GM18520 (cell line): ENCODE measurements at regions not wholly inside any gene's neighbourhood (a gene's known extent, or its start where the extent isn't known, plus 50 kb on each side); places are given as distances from the start of the nearest gene placed in this dataset.
A peak's percentile ranks its signal among the peaks of the same experiment; 100 is the strongest.

Source experiments
- ATAC-seq: cut with Tn5 transposase; IDR thresholded peaks from one replicate; pipeline ENCODE4 v1.9.1; 2021; ENCODE audit not compliant: unreplicated experiment

GRCh38 chr15:38046257-38047051 lies 112.0 kb downstream of the TMCO5A start:
- no peak for ATAC-seq

DNA sequence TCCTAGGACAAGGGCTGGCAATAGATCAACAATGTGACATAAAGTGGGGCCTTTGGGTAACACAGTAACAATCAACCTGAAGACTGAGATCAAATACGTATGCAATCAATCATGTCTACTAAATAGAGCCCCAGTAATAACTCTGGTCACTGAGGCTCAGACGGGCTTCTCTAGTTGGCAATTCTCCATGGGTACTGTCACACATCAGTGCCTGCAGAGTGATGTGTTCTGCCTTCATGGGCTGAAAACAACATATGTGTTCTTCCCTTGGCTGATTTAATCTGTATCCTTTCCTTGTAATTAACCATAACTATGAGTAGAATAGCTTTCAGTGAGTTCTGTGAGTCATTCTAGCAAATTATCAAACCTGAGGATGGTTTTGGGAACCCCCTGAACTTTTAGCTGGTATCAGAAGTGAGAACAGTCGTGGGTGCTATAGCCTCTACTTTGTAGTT lies 113.6 kb downstream of the TMCO5A start:
- peak; percentile 88 for ATAC-seq

GRCh38 chr15:38049891-38050290 lies 115.5 kb downstream of the TMCO5A start:
- ATAC-seq = no peak

GRCh38 chr15:38050529-38051448 lies 116.3 kb downstream of the TMCO5A start:
- ATAC-seq = no peak

- ATAC-seq = no peak
Measured at GRCh38 chr15:38053205-38053604, 118.8 kb downstream of the TMCO5A start.

DNA sequence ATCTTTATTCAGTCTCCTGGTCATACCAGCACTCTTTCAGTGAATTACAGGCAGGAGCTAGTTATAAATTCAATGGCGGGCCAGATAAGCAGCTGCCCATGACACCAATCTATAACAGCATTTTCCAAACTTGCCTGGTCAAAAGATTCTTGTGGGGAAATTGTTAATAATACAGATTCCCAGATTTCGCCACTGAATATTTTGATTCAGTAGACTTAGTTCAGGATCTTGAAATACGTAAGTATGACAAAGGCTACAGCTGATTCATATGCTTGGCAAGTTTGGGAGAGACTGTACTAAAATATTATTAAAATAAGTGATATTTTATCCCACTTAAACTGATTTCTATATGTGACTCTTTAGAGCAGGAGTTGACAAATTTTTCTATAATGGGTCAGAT lies 119.3 kb downstream of the TMCO5A start:
- no peak for ATAC-seq

DNA sequence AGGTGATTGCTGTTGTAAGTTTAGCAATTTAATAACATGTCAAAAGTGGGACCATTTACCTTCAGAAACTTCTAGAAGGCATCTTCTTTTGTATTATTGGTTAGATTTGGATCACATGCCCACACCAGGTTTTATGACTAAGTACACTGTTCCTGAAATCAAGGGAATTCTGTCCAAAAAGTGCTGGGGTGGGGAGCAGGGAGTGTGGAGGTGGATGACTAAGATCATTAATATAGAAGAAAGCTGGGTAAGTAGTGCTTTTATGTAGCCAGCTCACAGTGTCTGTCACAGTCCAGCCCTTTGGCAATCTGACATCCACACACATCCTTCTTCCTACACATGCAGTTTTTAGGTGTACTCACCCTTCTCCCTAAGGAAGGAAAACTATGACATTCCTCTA lies 120.0 kb downstream of the TMCO5A start:
- ATAC-seq = no peak

DNA sequence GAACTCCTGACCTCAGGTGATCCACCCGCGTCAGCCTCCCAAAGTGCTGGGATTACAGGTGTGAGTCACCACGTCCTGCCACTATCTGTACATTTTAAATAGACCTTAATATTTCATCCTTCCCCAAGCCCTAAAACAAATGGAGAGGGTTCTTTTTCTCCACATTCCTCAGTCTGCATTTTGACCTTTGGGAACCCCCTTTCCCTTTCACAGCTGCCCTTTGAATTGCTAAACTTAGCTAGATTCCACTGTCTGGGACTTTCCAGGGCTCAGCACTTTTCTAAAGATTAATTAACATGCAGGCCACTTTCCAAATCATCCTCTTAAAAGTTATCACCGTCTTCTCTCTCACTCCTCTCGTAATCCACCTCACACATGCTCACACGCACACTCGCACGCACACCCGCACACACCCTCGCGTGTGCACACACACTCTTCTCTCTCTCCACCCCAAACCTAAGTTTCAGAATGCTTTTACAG lies 124.2 kb downstream of the TMCO5A start:
- no peak for ATAC-seq

DNA sequence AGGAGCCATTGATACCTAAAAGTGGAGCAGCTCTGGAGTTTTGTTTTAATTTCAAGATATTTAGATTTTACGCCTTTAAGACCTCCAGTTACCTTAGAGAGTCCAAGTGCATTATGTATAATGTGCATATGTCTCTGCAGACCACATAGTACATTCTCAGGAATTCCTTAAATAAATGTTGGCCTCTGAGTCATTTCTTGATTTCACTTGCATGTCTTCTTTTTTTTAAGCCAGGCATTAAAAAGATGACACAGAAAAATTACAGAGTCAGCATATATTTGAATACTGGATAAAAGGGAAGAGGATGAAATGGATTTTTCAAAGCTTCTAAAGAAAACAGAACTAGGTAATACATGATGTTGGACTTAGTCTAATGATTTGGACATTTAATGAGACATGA lies 125.2 kb downstream of the TMCO5A start:
- no peak for ATAC-seq

- ATAC-seq = no peak
Measured at GRCh38 chr15:38061856-38062649, 127.6 kb downstream of the TMCO5A start.

DNA sequence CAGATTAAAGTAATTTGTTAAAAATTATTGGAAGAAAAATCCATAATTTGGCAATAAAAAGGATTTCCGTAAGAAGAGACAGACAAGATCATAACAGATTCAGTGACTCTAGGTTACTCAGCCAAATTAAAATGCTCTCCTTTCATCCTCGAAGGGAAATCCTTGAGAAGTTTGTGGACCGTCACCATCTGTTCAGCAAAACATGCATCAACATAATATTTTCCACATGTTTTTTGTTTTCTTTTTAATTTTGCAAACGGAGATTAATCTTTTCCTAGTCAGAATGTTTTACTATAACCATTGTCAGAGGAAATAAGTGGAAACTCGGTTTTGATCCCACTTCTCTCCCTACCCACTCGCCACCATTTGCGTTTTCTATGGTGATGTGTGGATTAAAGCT lies 128.3 kb downstream of the TMCO5A start:
- ATAC-seq = no peak

DNA sequence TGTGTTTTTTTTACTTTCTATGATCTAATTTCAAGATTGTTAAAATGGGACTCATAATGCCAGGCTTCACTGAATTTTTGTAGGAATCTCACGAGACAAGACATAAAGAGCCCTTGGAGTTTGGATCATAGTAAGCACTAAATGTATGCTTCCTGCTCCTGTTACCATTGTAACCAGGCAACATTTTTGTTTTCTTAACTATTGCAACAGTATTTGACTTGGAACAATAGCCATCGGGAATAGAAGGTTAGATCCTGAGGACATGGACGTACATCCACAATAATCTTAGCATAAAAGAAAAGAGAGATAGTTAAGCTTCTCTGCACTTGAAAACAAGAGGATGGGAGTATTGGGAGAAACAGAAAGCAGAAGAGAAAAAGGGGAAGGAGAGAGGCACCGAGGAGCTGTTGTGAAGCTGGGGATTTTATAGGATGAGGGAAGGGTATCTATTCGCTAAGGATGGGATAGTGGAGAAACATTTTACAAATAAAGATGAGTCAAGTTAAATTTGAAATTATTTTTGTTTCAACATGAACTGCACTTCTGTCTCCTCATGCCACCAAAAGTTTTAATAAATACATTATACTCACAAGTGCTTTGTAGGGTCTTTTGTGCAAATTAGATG lies 131.4 kb downstream of the TMCO5A start:
- no peak for ATAC-seq

DNA sequence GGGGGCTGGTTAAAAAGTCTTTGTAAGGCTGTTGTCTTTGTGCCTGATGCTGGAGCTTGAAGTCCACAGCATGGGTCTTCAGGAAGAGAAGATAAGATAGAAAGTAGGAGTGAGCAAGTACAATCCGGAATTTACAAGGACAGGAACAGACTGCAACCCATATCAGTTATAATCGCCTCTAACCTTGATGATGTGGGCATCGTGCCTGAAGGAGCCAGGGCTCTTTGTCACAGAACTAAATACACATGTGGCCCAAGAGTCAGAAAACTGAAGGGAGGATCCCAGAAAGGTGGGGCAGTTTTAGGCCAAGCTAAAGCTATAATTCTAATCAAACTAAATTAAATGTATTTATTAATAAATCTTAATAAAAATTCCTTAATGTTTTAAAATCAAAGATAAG lies 132.2 kb downstream of the TMCO5A start:
- no peak for ATAC-seq

- ATAC-seq = peak; percentile 82
Measured at GRCh38 chr15:38068626-38069391, 134.4 kb downstream of the TMCO5A start.

- ATAC-seq = no peak
Measured at GRCh38 chr15:38069511-38070011, 135.1 kb downstream of the TMCO5A start.

DNA sequence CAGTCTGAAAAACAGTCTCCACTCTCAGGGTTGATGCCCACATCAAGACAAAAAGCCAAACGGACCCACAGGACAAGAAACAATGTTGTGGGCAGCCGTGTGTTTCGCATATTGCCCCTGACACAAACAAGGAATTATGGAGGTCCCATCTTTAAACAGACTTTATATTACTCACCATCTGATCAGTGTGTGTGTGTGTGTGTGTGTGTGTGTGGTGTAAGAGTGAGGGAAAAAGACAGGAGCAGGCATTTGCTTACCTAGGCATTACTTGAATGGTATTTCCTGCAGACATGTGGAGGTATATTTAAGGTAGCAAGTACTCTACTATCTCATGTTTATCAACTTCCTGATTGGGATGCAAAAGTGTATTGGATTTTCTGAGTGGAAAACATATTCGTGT lies 136.3 kb downstream of the TMCO5A start:
- no peak for ATAC-seq

- no peak for ATAC-seq
Measured at GRCh38 chr15:38071211-38071972, 137.0 kb downstream of the TMCO5A start.

GRCh38 chr15:38072007-38072347 lies 137.5 kb downstream of the TMCO5A start:
- no peak for ATAC-seq
